Fibroblast of lung (primary cell): ENCODE measurements at regions not wholly inside any gene's neighbourhood (a gene's known extent, or its start where the extent isn't known, plus 50 kb on each side); places are given as distances from the start of the nearest gene placed in this dataset.

ENCODE experiments used
- EZH2 ChIP-seq: IDR thresholded peaks from 2 replicates; pipeline ENCODE4 v1.5.1; 2012; ENCODE audit warnings: low read length, control low read depth, mild to moderate bottlenecking; ENCODE audit errors: missing control alignments
- TF ChIP-seq, protein P1 (sequence below), 2 donors: IDR thresholded peaks in 1 of 2; conservative IDR thresholded peaks in 1 of 2; 1 replicate in 1 of 2; 2 replicates in 1 of 2; pipeline ENCODE4 v1.5.1; 2011 to 2012; ENCODE audit warnings: low read length in 2 of 2, control low read depth in 1 of 2, inconsistent platforms in 1 of 2, low read depth in 1 of 2, mild to moderate bottlenecking in 1 of 2

DNA sequence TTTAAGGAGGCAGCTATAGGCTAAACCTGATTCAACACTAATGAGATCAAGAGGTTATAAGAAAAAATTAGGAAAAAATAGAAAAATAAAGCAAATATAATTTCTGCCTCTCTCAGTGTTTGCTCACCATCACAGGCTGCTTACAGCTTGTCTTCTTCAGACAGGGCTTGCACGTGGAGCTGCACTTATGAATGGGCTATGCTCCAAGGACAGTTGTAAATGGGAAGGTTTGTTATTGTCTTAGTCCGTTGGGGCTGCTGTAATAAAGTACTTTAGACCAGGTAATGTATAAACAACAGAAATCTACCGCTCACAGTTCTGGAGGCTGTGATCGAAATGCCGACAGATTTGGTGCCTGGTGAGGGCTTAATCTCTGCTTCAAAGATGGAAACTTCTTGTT is 219.8 kb downstream of the NEBL start:
- TF ChIP-seq, protein P1, sequence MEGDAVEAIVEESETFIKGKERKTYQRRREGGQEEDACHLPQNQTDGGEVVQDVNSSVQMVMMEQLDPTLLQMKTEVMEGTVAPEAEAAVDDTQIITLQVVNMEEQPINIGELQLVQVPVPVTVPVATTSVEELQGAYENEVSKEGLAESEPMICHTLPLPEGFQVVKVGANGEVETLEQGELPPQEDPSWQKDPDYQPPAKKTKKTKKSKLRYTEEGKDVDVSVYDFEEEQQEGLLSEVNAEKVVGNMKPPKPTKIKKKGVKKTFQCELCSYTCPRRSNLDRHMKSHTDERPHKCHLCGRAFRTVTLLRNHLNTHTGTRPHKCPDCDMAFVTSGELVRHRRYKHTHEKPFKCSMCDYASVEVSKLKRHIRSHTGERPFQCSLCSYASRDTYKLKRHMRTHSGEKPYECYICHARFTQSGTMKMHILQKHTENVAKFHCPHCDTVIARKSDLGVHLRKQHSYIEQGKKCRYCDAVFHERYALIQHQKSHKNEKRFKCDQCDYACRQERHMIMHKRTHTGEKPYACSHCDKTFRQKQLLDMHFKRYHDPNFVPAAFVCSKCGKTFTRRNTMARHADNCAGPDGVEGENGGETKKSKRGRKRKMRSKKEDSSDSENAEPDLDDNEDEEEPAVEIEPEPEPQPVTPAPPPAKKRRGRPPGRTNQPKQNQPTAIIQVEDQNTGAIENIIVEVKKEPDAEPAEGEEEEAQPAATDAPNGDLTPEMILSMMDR (conservative IDR thresholded peaks at IDR 0.05 in 1 of 2, IDR thresholded peaks at IDR 0.05 in 1 of 2; ENCODE audit: low read depth in 1 of 2, low read length in 2 of 2), result no peak
- no peak for TF ChIP-seq EZH2
